ENCODE measurements at regions not wholly inside any gene's neighbourhood (a gene's known extent, or its start where the extent isn't known, plus 50 kb on each side); places are given as distances from the start of the nearest gene placed in this dataset.
"Not testable (repeated sequence)": the region's sequence is repeated elsewhere in the genome, so short reads cannot be mapped to it uniquely, and the experiment has no call there.

GRCh38 chr1:243074224-243074623 is 180.9 kb downstream of the CEP170 start:
- FAIRE-seq = not testable (repeated sequence)

GRCh38 chr1:243067056-243067455 is 188.0 kb downstream of the CEP170 start:
- FAIRE-seq = not testable (repeated sequence)

- not testable (repeated sequence) for FAIRE-seq
Measured at GRCh38 chr1:243061965-243062364, 193.1 kb downstream of the CEP170 start.

- FAIRE-seq = not testable (repeated sequence)
Measured at GRCh38 chr1:243055510-243055909, 199.6 kb downstream of the CEP170 start.

- not testable (repeated sequence) for FAIRE-seq
Measured at GRCh38 chr1:243055091-243055490, 200.0 kb downstream of the CEP170 start.

- FAIRE-seq = not testable (repeated sequence)
Measured at GRCh38 chr1:243054681-243055080, 200.4 kb downstream of the CEP170 start.

- not testable (repeated sequence) for FAIRE-seq
Measured at GRCh38 chr1:243053048-243053447, 202.0 kb downstream of the CEP170 start.

- FAIRE-seq = not testable (repeated sequence)
Measured at GRCh38 chr1:243050613-243051012, 204.5 kb downstream of the CEP170 start.

- not testable (repeated sequence) for FAIRE-seq
Measured at GRCh38 chr1:243049716-243050115, 205.4 kb downstream of the CEP170 start.

GRCh38 chr1:243021365-243021764 is 233.7 kb downstream of the CEP170 start:
- not testable (repeated sequence) for FAIRE-seq

- FAIRE-seq = not testable (repeated sequence)
Measured at GRCh38 chr1:243019030-243019635, 235.9 kb downstream of the CEP170 start.

- not testable (repeated sequence) for FAIRE-seq
Measured at GRCh38 chr1:243010719-243011118, 244.4 kb downstream of the CEP170 start.

- FAIRE-seq = not testable (repeated sequence)
Measured at GRCh38 chr1:243001003-243001402, 254.1 kb downstream of the CEP170 start.

GRCh38 chr1:242992776-242993175 is 262.3 kb downstream of the CEP170 start:
- not testable (repeated sequence) for FAIRE-seq

- FAIRE-seq = not testable (repeated sequence)
Measured at GRCh38 chr1:242985096-242985495, 270.0 kb downstream of the CEP170 start.

- not testable (repeated sequence) for FAIRE-seq
Measured at GRCh38 chr1:242973341-242973740, 281.7 kb downstream of the CEP170 start.

- FAIRE-seq = no peak
Measured at GRCh38 chr1:242966892-242967291, 288.2 kb downstream of the CEP170 start.

- not testable (repeated sequence) for FAIRE-seq
Measured at GRCh38 chr1:242959397-242959796, 295.7 kb downstream of the CEP170 start.

GRCh38 chr1:242954945-242955344 is 300.1 kb downstream of the CEP170 start:
- not testable (repeated sequence) for FAIRE-seq

- FAIRE-seq = no peak
Measured at GRCh38 chr1:242946206-242946605, 308.9 kb downstream of the CEP170 start.

- FAIRE-seq = not testable (repeated sequence)
Measured at GRCh38 chr1:242936725-242937124, 318.4 kb downstream of the CEP170 start.

- FAIRE-seq = not testable (repeated sequence)
Measured at GRCh38 chr1:242924717-242925116, 330.4 kb downstream of the CEP170 start.

- FAIRE-seq = not testable (repeated sequence)
Measured at GRCh38 chr1:242923603-242924002, 331.5 kb downstream of the CEP170 start.

- FAIRE-seq = not testable (repeated sequence)
Measured at GRCh38 chr1:242914729-242915128, 340.4 kb downstream of the CEP170 start.

- FAIRE-seq = not testable (repeated sequence)
Measured at GRCh38 chr1:242912855-242913254, 342.2 kb downstream of the CEP170 start.

All from endometrium (tissue), 2 donors.